ENCODE measurements at regions not wholly inside any gene's neighbourhood (a gene's known extent, or its start where the extent isn't known, plus 50 kb on each side); places are given as distances from the start of the nearest gene placed in this dataset.

- TF ChIP-seq CTCF (IDR thresholded peaks at IDR 0.05) (no peak), POLR2AphosphoS5 (IDR thresholded peaks at IDR 0.05; ENCODE audit: low read depth, low read length) (no peak), REST (IDR thresholded peaks at IDR 0.05; ENCODE audit: insufficient read depth in 1 of 2, low read depth in 2 of 2, low read length in 1 of 2) (no peak), SIN3A (IDR thresholded peaks at IDR 0.05; ENCODE audit: borderline replicate concordance, insufficient read depth, low read depth, low read length) (no peak), TCF7L2 (IDR thresholded peaks at IDR 0.05; ENCODE audit: low read depth, low read length) (no peak)
These were observed 179.4 kb upstream of the OLIG3 start for GRCh38 chr6:137673603-137674002.

All from Panc1 (cell line).